ENCODE measurements at regions not wholly inside any gene's neighbourhood (a gene's known extent, or its start where the extent isn't known, plus 50 kb on each side); places are given as distances from the start of the nearest gene placed in this dataset.

DNA sequence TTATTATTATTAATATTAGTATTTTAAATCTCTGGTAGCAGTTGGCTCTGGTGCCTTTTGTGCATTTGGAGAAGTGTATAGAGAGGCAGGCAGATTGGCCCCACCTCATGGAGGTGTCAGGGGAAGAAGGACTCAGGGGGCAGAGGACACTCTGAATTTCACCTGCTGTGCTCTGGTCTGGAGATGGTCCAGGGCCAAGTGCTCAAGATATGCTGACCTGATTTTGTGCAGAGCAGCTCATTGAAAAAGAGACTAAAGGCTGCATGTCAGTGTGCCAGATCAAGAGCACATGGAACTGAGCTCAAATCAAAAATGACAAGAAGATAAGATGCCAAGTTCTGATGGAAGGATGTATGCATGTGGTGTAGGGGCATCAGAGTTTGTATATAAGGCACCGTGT is 323.6 kb upstream of the TNP1 start:
- no peak for FAIRE-seq

DNA sequence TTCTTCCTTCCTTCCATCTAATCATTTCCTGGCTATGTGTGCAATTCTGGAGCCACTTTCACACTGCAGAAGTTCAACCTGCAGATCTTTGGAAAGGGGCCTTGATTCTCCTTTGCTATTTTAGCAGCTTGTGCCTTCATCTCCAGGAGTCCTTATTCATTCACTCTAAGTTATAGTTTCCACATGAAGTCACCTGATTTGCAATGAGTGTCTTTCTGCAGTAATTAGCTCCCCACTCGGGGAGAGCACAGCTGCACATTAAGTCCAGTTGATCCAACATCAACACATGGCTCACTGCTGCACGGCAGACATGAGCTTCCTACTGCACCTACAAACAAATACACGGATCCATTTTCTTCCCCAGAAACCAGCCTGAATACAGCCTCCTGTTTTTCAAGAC is 323.1 kb upstream of the TNP1 start:
- no peak for FAIRE-seq

DNA sequence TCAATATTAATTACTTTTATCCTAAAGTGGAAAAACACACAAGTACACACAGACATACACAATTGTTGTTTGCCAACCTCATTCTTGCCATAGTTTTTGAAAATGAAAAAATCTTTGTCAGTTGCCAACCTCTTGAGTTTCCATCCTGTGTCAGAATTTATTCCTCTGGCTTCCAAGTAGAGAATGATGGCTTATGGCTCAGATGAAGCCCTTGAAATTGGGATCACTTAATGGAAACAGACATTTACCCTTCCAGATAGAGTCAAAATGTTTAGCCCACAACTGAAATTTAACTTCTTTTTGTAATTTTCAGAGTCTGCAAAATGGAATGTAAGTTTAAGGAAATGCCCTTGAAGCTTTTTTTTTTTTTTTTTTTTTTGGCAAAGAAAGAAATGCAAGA is 321.6 kb upstream of the TNP1 start:
- no peak for FAIRE-seq

DNA sequence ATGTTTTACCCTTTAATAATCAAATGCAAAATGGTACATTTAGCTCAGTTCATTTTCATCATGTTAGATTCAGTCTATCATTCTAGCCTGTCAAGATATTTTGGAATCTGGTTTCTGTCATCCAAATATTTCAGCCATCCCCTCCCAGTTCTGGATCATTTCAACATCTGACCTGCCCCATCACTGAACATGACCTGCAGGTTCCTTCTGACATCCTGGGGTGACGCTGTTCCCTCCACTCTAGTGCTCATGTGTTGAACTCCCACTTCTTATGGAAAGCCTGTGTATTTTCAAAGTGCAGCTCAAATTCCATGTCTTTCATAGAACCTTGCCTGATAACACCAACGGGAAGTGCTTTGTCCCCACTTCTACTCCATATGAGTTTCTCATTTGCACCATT is 320.0 kb upstream of the TNP1 start:
- FAIRE-seq: no peak

DNA sequence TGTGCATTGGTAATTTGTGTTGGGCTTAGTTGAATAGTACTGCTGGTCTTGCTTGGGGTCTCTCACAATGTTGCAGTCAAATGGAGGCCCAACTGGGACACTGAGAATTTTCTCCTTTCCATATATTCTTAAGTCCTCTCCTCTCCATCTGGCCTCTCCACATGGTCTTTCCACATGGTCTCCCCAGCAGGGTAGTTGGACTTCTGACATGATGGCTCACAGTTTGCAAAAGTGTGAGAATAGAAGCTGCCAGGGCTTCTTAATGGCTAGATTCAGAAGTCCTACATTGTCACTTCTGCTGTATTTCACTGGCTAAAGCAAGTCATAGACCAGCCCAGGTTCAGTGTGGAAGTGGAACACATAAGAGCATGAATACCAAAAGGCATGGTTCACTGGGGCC is 318.5 kb upstream of the TNP1 start:
- FAIRE-seq: no peak

DNA sequence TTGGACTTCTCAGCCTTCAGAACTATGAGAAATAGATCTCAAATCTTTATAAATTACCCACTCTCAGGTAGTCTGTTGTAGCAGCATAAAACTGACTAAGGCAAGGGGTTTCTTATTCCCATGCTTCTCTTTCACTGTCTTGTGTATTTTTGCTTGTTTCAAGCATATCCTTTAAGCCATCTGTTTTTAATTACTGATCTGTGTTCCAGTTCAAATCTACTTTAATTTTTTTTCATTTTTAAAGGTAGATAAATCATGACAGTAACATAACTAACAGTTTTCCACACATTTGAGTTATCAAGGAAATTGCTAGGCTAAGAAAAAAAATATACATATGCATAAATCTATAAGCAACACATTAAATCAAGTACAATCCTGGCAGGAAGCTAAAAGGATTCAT is 317.9 kb upstream of the TNP1 start:
- FAIRE-seq: no peak

DNA sequence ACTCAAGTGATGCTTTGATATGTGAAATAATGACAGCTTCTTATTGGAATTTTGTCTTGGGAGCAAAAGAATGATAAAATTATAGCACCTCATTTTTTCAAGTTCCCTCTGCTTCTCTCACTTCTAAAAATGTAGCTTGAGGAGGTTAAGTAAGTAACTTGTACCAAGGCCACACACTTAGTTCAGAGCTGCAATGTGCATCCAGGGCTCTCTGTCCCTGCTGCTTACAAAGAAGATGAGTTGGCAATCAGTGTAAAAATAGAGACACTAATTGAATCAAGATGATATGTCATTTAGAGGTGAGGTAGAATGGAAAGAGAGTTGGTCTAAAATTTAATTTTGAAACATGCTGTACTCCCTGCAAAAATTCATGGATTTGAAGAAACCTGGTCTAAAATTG is 312.0 kb upstream of the TNP1 start:
- no peak for FAIRE-seq

DNA sequence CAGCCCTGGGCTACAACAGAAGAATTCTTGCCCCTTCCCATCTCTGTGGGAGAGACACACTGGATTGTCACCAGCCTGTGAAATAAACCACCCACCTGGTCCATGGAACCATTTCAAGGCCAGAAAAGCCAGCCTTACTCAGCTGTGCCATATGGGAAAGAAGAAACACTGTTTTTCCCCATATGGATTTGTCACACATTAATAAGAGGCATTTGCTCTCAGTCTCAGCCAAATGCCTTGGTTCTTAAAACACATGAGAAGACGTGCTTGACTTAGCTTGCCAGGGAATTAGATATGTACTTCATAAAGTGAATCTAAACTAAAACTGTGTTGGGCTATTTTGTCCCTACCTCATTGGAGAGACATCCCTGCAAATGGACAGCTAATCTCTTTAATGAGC is 308.6 kb upstream of the TNP1 start:
- FAIRE-seq: no peak

DNA sequence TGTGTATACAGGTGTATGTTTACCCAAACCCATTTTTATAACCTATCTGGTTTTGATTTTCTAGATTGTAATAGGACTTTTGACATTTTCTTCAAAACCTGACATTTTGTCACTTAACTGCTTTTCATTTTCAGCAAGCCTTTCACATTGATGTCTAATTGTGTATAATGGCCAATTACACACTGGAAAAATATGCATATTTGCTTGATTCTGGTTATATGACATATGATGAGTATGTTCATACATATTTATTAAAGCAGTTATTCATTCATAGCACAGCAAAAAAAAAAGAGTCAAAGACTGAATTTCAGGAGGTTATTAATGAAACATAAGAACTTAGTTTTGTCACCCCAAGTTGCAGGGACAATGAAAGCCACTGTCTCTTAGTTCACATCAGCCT is 307.7 kb upstream of the TNP1 start:
- FAIRE-seq: no peak

DNA sequence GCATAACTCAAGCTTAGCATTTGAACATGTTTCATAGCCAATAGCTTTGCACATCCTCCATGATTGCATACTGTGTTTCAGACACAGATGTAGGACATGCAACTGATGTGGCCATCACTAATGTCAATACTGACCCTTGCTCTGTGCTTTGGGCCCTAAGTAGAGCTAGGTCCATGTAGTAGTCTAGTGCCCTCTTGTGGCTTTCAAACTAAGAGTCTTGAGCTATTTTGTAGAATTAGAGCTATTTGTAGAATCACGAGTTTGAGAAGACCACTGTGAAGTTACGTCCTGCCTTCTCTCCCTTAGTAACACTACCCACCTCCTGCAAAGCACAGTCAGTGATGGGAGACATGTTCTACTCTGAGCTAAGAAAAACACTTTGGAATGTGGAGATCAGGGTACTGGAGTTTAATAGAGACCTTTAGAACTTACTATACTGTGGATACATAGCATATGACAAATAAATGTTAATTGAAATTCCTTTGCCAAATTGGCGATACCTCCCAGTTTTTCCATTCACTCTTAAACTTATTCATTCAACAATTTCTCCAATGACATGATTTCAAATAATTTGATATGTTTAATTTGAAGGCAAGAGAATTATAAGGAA is 306.5 kb upstream of the TNP1 start:
- no peak for FAIRE-seq

DNA sequence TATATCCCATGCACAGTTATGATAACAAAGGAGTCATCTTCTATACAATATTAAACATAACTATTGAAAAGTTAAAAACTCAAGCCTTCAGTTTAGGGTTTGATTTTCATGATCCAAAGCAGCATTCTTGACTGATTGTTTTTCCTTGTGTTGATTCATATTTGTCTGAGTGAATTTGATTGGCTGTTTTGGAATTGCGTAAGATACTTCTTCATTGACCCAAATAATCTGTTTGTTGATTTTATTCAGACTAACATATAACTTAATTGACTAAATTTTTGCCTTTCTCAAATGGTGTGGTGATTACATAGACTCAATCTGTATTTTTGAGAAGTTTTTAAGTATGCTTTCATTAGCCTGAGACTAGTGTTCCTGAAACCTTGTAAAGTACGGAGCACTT is 305.7 kb upstream of the TNP1 start:
- no peak for FAIRE-seq

DNA sequence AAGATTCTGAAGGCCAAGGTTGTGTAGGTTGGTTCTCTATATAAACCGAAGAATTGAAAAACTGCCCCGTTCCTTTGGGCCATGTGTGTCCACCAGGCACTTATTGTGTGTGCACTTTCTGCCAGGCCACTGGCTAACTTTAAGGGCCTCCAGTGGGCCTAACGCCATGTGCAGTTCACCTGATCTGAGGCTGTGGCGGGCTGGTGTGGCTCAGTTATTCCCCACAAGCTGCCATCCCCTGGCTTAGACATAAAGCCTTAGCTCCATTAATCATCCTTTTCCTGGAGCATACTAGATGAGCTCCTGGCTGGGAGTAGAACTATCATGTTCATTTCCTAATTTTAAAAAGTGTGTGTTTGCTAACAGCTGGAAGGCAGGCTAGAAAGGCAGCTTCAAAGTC is 304.1 kb upstream of the TNP1 start:
- no peak for FAIRE-seq

DNA sequence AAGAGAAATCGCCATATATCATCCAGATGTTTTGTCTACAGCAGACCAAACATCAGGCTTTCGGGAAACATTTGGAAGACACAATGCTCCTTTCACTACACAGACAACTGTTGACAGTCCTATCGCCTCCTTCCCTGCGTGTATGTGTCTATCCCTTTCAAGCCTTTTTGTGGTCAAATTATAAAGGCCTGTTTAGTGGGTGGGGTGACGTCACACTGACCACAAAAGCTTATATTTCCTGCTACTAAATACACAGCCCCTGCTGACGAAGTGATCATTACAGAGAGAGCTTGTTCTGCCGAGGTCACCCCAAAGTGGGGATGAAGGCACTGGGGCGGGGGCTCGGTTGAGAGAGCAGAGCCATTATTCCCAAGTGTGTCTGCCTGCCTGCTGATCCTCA is 302.7 kb upstream of the TNP1 start:
- FAIRE-seq: no peak

DNA sequence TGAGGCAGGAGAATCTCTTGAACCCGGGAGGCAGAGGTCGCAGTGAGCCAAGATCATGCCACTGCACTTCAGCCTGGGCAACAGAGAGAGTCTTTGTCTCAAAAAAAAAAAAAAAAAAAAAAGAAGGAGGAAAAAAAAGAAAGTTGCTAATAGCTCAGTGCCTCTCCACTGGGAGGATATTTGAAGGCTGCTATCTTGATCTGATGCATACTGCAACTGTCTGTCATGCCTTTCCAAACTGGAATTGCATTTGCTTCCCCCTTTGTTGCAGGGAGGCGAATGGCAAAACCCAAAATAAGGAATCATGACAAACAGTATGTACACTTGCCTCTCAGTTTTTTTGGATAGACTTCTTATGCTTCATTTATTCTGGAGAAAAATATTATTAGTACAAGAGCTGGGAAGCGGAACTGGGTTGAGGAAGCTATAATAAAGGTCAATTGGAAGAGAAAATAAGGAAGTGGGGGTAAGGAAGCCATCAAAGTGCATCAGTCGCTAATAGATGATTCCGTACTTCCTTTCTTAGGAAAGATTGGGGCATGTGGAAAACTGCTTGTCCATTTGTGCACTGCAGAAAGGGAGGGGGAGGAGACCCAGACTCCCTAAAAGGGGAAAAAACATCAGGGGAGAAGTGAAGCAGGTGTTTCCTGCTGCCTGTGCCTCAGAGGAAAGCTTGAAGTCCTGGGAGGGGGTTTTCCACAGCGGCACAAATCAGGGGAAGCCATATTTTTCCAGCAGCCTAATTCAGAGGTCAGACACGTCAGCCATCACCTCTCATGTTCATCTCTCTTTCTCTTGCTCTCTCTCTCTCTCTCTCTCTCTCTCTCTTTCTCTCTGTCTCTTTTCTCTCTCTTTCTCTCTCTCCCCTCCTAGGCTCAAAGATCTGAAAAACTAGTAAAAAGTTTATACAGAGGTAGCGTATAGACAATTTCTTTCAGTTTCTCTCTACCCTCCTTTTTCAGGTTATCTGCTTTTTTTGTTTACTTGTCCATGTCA is 301.4 kb upstream of the TNP1 start:
- FAIRE-seq: no peak

DNA sequence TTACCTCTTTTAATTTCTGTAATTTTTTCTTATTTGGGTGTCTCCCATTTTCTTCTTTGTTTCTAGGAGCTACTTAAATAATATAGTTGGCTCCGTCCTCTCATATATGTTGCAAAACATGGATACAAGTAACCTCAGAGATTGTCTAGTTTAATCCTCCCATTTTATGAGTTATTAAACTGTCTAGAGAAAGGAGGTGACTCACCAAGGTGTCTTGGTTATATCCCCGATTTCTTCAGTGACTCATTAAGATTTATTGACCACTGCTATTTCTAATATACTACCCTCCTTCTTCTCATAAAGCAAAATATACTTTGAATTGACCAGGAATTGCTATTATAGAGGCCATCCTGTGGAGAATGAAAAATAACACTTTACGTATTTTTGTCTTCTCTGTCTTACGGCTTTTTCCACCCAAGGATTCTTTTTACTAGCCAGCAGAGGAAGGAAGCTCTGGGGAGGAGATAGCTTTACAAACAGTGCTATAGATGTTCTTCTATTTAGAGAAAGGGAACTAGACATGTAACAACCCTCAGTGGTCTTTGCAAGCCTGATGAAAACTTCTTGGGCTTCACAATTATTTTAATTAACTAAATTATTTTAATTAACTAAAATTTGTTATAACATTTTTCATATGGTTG is 300.4 kb upstream of the TNP1 start:
- no peak for FAIRE-seq

DNA sequence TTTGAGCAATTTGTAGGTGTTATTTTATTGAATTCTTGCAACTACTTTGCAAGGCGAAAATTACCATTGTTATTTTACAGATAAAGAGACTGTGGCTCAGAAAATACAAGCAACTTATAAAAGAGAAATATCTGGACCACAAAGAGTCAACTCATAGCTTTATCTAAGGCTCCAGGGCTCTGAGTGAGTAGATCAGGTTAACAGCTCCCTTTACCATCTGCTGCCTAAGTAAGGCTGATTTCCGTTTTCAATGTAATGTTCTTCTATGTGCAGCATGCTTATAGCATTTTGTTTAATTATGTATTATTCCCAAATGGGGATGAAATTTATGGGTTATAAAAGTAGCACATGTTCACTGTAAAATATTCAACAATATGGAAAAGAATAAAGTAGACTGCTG is 299.1 kb upstream of the TNP1 start:
- FAIRE-seq: no peak

DNA sequence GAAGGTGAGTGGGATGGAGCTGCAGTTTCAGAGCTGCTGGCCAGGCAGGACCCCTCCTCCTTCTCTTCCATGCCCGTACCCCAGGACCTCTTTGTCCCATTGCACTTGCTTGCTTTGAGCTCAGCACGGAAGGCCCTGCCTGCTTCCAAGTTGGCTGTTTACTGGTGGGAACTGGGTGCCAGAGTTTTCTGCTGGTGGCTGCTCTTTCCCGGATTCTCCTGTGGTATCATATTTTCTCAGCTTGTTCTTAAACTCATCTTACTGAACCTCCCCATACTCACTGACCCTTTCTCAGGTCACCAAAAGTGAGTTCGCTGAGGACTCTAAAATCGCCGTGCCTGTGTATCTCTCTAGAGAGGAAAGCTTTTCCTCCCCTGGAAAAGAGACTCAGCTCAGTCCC is 297.7 kb upstream of the TNP1 start:
- no peak for FAIRE-seq

DNA sequence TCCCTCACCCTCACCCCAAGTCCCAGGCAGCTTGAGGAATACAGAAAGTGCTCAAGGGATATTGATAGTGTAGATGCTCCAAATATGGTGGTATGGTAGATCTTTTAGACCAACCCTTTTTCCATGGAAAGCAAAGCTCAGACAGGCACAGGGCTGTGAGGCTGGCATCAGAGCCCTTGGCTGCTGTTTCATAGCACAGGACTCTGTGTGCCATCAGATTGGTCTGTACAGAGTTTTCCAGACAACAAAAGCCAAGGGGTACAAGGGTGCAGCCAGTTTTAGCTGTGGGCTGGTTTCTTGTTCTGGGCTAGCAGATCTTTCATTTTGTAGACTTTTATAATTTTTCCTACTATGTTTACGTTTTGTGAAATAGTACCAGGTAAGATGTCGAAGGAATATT is 296.9 kb upstream of the TNP1 start:
- FAIRE-seq: no peak

DNA sequence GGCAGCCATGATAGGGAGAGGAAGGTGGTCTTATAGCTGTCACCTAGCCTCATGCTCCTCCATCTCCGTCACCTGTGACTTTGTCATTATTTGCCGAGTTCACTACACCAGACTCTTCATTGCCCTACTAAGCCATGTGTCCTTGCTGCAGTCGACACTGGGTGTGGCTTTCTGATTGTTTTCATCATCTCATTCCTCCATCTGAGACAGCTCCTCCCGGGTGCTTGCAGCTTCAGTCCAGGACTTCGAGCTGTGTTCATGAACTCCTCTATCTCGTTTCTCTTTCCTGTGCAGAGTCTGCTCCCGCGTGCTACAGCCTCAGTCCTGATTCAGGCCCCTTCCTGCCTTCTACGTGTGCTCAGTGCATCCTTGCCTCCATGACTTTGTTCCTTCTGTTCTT is 295.1 kb upstream of the TNP1 start:
- FAIRE-seq: no peak

DNA sequence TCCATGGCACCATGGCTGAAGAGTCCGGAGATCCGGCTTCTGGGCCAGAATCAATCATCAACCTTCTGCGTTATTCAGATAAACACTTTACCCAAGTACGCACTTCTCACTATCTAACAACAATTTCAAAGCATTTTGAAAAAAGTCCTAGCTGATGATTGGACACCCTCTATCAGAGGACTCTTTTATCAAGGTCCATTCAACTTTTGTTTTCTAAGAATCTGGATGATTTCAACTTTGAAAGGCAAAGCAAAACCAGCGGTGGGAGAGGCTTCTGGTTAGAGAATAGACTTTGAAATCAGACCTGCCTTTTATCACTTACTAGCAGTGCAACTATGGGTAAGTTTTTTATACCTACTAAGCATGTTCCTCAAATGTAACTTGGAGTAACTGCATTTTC is 293.6 kb upstream of the TNP1 start:
- no peak for FAIRE-seq

DNA sequence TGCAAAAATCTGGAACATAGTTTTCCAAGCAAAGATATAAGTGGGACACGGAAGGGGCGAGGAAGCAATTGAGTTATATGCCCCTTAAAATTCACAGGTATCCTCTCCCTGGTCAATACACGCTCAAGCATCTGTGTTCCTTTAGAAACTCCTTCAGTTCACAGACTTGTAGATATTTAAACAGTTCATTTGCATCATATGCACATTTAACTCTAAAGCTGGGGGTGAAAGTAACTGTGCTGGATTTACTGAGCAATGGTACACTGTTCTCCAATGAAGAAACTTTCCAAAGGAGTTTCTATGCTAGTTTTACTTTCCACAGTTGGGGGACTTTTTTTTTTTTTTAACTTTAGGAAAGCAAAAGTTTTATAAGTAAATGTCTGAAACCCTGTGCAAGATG is 293.0 kb upstream of the TNP1 start:
- FAIRE-seq: no peak

DNA sequence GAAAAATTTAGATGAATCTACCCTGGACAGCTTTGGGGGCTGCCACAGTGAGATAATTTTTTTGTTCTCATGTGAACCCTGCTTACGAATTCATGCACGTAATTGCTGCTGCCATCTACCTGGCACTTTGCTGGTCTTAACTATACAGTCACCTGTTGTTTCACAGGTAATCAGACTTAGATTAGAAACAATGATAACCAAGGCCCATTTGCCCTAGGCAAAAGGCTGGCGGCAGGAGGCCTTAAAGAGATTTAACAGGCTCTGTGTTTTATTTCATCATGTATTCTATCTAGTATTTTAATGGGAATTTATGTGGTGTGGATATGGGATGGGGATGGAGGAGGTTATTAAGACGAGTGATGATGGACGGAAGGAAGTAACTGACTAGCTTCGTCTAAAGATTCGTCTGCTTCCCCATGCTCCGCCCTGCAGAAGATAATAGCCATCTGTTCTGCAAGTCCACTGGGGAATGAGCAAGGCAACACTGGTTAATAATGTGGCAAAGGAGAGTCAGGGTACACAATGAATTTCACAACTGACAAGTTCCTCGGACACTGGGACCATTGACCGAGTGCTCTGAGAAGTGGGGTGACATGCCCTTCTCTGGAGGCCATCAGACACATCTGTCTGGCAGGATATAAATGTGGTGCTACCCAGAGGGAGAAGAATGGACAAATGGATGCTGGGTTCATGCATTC is 291.8 kb upstream of the TNP1 start:
- no peak for FAIRE-seq

DNA sequence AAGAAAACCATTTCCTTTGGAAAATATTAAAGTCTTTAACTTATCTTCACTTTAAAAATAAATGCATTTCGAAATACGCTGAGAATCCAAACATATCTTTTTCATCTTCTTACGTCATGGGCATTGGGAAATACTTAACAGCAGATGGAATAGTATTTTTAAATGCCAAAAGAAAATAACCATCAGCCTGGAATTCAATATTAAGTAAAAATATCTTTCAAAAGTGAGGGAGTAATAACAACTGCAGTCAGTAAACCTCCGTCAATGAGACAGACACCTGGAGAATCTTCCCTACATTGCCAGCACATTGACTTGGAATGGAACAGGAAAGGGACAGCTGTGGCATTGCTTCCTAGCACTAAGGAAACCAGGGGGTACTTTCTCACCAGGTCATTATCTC is 290.4 kb upstream of the TNP1 start:
- FAIRE-seq: no peak

Data from TTC549 (cell line).